Tibial artery (tissue), 4 donors: ENCODE measurements at regions not wholly inside any gene's neighbourhood (a gene's known extent, or its start where the extent isn't known, plus 50 kb on each side); places are given as distances from the start of the nearest gene placed in this dataset.

Source experiments
- DNase-seq, 2 donors: peaks; one replicate each; pipeline ENCODE4 v3.0.0-alpha.2; 2019
- H3K27ac ChIP-seq, 2 donors: fragments of 200-600 bp; sonication (generic) in 1 of 2; 1 replicate in 1 of 2; 2 replicates in 1 of 2; pipeline ENCODE4 v1.5.1; 2018 to 2019; ENCODE audit warnings: mild to moderate bottlenecking in 1 of 2
- H3K27me3 ChIP-seq, 2 donors: fragments of 200-600 bp; sonication (generic) in 1 of 2; one replicate each; pipeline versions ENCODE4 v1.5.1 to v1.6.0; 2016 to 2019
- H3K36me3 ChIP-seq, 3 donors: fragments of 200-600 bp; sonication (generic) in 2 of 3; one replicate each; pipeline ENCODE4 v1.5.1; 2016 to 2019; ENCODE audit warnings: mild to moderate bottlenecking in 2 of 3
- H3K4me1 ChIP-seq, 4 donors: fragments of 200-600 bp; sonication (generic) in 2 of 4; 1 replicate in 3 of 4; 2 replicates in 1 of 4; pipeline ENCODE4 v1.5.1; 2016 to 2019
- H3K4me3 ChIP-seq, 2 donors: fragments of 200-600 bp; sonication (generic) in 1 of 2; 1 replicate in 1 of 2; 2 replicates in 1 of 2; pipeline ENCODE4 v1.5.1; 2018 to 2019; ENCODE audit warnings: mild to moderate bottlenecking in 2 of 2
- H3K9me3 ChIP-seq, 3 donors: fragments of 200-600 bp; sonication (generic) in 1 of 3; one replicate each; pipeline ENCODE4 v1.5.1; 2016 to 2019
- intact Hi-C: fragments of 100-400 bp; cut with DNase I; formaldehyde crosslinking; loops from one replicate; pipeline ENCODE4 v1.15.0; 2023; ENCODE audit warnings: low total_unique reads
- TF ChIP-seq, protein P1 (sequence below), 2 experiments: fragments of 200-600 bp in 1 of 2; fragments of 450-650 bp in 1 of 2; IDR thresholded peaks; one replicate each; pipeline ENCODE4 v1.5.1; 2017 to 2019; ENCODE audit warnings: antibody characterized with exemption in 2 of 2, mild to moderate bottlenecking in 1 of 2, moderate library complexity in 1 of 2

DNA sequence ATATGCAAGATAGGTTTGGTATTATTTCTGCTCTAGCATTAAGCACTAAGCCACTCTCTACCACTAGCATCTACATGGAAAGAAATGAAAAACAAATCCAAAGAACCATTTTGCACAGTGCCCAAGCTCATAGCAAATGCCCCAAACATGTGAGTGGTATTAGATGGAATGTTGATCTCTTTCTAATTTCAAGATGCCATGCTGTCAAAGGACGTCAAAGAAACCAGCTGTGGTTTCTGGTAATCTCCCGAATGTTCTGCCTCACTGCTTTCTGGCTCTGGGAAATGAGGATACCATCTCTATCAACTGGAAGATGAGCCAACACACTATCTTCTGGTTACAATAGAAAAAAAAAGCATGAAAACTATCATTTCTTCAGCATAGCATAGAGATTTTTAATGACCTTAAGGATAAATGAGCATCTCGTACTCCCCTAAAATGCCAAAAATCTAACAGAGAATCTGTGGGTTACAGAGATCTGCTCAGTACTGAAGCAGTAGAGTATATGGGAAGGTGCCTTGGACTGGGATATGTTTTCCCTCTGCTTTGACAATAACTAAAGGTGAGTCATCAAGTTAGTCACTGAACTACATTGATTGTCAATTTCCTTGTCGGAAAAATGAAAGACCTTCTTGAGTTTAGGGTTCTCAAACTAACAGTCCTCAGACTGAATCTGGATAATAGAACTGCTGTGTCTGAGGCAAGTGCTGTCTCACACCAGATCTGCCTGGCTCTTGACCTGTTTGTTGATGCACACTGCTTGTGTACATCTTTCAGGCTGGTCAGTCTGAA is 244.8 kb upstream of the NCKAP5 start:
- H3K27me3 ChIP-seq = no peaks in the 10 kb centered on the region
- no peaks in the 10 kb centered on the region for H3K36me3 ChIP-seq
- TF ChIP-seq, protein P1, sequence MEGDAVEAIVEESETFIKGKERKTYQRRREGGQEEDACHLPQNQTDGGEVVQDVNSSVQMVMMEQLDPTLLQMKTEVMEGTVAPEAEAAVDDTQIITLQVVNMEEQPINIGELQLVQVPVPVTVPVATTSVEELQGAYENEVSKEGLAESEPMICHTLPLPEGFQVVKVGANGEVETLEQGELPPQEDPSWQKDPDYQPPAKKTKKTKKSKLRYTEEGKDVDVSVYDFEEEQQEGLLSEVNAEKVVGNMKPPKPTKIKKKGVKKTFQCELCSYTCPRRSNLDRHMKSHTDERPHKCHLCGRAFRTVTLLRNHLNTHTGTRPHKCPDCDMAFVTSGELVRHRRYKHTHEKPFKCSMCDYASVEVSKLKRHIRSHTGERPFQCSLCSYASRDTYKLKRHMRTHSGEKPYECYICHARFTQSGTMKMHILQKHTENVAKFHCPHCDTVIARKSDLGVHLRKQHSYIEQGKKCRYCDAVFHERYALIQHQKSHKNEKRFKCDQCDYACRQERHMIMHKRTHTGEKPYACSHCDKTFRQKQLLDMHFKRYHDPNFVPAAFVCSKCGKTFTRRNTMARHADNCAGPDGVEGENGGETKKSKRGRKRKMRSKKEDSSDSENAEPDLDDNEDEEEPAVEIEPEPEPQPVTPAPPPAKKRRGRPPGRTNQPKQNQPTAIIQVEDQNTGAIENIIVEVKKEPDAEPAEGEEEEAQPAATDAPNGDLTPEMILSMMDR (IDR thresholded peaks at IDR 0.05) = no peak
- intact Hi-C loops = no loop called here
- H3K4me1 ChIP-seq = peaks cover 0 to 5% (median 0%) of the 10 kb centered on the region in 4 donors
- H3K9me3 ChIP-seq = no peaks in the 10 kb centered on the region
- DNase-seq = no peak
- no peak overlapping the region for H3K4me3 ChIP-seq
- no peak overlapping the region for H3K27ac ChIP-seq

DNA sequence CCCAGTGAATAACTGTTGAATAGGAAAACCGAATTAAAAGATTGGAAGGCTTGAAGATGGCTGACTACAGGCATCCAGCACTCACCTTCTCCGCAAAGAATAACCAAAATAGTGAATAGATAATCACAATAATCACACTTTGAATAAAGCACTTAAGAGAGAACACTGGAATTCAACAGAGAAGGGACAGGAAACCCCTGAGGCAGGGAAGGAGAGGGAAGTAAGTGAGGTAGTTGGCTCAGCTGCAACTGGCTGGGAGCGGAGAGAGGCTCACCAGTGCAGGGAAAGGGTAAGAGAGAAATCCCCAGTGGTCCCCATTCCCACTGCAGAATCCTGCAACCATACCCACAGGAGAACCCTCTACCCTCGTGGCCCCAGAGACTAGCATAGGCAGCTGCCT is 246.6 kb upstream of the NCKAP5 start:
- DNase-seq = no peak
- Histone ChIP-seq H3K9me3 (no peaks in the 10 kb centered on the region), H3K36me3 (no peaks in the 10 kb centered on the region), H3K27me3 (no peaks in the 10 kb centered on the region), H3K4me3 (no peak overlapping the region), H3K4me1 (peaks cover 0 to 8% (median 0%) of the 10 kb centered on the region in 4 donors), H3K27ac (no peak overlapping the region)
- TF ChIP-seq, protein P1 (IDR thresholded peaks at IDR 0.05) = no peak
- intact Hi-C loops = no loop called here

DNA sequence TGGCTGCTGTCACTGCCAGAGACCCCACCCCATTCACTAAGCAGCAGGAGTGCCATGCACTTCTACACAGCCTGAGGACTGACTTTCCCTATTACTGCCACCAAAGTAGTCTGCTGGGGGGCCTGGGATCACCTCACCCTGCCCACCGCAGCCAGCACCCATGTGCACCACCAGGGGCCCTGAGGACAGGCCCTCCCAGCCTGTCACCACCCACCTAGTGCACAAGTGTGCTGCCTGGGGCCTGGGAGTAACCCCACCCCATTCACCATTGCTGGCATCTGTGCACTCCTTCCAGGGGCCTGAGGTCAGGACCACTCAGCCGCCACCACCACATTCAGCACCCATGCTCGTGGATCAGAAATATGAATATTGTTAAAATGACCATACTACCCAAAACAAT is 247.8 kb upstream of the NCKAP5 start:
- no peaks in the 10 kb centered on the region for H3K27me3 ChIP-seq
- TF ChIP-seq, protein P1 (IDR thresholded peaks at IDR 0.05) = no peak
- H3K4me3 ChIP-seq = no peak overlapping the region
- intact Hi-C loops = no loop called here
- no peak overlapping the region for H3K27ac ChIP-seq
- no peaks in the 10 kb centered on the region for H3K9me3 ChIP-seq
- no peak for DNase-seq
- peaks cover 0 to 8% (median 0%) of the 10 kb centered on the region in 4 donors for H3K4me1 ChIP-seq
- no peaks in the 10 kb centered on the region for H3K36me3 ChIP-seq

DNA sequence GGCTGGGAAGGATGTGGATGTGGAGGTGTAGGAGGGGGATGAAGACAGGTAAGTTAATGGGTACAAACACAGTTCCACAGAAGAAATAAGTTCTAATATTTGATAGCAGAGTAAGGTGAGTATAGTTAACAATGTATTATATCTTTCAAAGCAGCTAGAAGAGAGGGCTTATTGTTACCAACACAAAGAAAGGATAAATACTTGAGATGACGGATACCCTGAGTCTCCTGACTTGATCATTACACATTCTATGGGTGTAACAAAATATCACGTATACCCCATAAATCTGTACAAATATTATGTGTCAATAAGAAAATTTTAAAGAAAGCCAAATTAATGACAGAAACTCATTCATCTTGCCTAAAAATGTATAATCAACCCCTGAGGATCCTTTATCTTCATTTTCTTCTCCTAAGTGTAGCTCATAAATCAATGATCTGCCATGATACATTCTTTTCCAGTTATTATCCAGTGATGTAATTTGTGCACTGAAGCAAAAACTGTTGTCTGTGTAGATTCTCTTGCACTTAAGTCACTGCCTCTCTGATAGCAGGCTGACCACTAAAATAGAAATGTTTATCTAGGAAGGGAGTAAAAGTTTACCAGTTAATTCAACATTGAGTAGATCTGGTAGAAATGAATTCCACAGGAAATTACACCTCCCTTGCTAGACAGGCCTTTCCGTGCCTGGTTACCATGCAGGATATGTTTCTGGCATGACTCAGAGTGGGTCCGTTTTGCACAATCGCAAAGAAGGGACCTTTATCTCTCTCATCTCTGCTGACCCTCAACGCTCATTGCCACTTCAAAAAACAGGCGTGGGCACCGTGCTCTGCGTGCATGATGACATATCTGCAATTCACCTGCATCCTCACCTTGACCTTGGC is 249.7 kb upstream of the NCKAP5 start:
- intact Hi-C loops = no loop called here
- Histone ChIP-seq H3K36me3 (no peaks in the 10 kb centered on the region), H3K4me3 (no peak overlapping the region), H3K9me3 (no peaks in the 10 kb centered on the region), H3K4me1 (peaks cover 0 to 8% (median 0%) of the 10 kb centered on the region in 4 donors), H3K27ac (no peak overlapping the region), H3K27me3 (no peaks in the 10 kb centered on the region)
- TF ChIP-seq, protein P1 (IDR thresholded peaks at IDR 0.05) = no peak
- no peak for DNase-seq

DNA sequence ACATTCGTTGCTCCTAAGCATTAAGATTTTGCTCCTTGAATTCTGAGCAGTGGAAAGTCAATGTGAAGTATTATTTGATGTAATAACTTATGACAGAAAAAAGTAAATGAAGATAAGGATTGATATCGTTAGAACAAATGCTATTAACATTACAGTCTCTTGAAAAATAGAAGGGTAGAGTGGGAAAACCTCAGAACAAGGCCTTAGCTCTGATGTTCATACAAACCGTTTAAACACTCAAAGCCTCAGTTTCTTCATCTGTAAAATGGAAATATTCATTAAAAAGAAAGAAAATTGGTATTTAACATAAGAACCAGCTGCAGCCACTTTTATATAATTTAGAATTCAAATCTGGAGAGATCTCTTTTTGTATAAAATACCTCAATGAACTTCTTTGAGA is 250.4 kb upstream of the NCKAP5 start:
- Histone ChIP-seq H3K4me3 (no peak overlapping the region), H3K9me3 (no peaks in the 10 kb centered on the region), H3K27me3 (no peaks in the 10 kb centered on the region), H3K27ac (no peak overlapping the region), H3K4me1 (peaks cover 0 to 8% (median 0%) of the 10 kb centered on the region in 4 donors), H3K36me3 (no peaks in the 10 kb centered on the region)
- DNase-seq = no peak
- intact Hi-C loops = no loop called here
- TF ChIP-seq, protein P1 (IDR thresholded peaks at IDR 0.05) = no peak
